ENCODE measurements at regions not wholly inside any gene's neighbourhood (a gene's known extent, or its start where the extent isn't known, plus 50 kb on each side); places are given as distances from the start of the nearest gene placed in this dataset.
"Not testable (repeated sequence)": the region's sequence is repeated elsewhere in the genome, so short reads cannot be mapped to it uniquely, and the experiment has no call there.

DNA sequence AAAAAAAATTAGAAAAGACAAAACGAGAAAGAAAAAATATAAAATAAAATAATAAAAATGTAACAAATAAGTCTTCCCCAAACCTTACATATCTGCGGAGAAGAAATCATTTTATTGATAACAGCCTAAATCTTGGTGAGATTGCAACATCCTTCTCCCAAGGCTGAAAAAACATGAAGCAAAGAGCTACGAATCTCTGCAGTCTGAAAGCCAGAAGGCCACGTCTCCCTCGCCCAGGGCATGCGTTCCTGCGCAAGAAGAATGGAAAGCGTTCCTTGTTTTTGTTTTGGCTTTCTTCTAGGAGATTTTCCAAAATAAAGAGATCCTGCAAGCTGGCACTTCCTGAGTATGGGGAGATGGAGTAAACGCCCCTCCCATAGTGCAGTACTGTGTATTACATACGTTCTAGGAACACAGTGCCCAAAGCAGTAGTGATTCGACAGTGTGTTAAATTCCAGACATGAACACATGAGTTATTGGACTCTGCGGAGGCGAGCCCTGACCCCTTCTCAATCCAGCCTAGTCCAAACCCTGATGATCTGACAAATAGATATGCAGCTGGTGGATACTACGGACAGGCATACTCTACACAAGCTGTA lies 126.7 kb upstream of the RREB1 start:
- no peak for DNase-seq

GRCh38 chr6:6981681-6982322 lies 126.0 kb upstream of the RREB1 start:
- ChIA-PET CTCF (no interaction called here), POLR2A (no interaction called here)
- no peak overlapping the region for H3K27ac Mint-ChIP-seq
- H3K4me1 Mint-ChIP-seq (ENCODE audit: low read depth), result no peaks in the 10 kb centered on the region
- DNase-seq (no peak), ATAC-seq (no peak)
- H3K27me3 Mint-ChIP-seq (ENCODE audit: low read depth), result peaks cover 2% of the 10 kb centered on the region
- H3K9me3 Mint-ChIP-seq (ENCODE audit: insufficient read depth), result no peaks in the 10 kb centered on the region
- H3K36me3 Mint-ChIP-seq (ENCODE audit: low read depth), result no peaks in the 10 kb centered on the region
- no peak overlapping the region for H3K4me3 Mint-ChIP-seq

More for the DNA sequence above, 126.7 kb upstream of the RREB1 start:
- ChIA-PET CTCF (no interaction called here), POLR2A (no interaction called here)
- Mint-ChIP-seq H3K4me3 (no peak overlapping the region), H3K9me3 (ENCODE audit: insufficient read depth) (no peaks in the 10 kb centered on the region), H3K27ac (no peak overlapping the region), H3K36me3 (ENCODE audit: low read depth) (no peaks in the 10 kb centered on the region), H3K27me3 (ENCODE audit: low read depth) (peaks cover 2% of the 10 kb centered on the region), H3K4me1 (ENCODE audit: low read depth) (no peaks in the 10 kb centered on the region)
- no peak for ATAC-seq

GRCh38 chr6:6982663-6983062 lies 125.1 kb upstream of the RREB1 start:
- Mint-ChIP-seq H3K4me1 (ENCODE audit: low read depth) (no peaks in the 10 kb centered on the region), H3K4me3 (no peak overlapping the region), H3K36me3 (ENCODE audit: low read depth) (no peaks in the 10 kb centered on the region), H3K27ac (no peak overlapping the region), H3K27me3 (ENCODE audit: low read depth) (no peaks in the 10 kb centered on the region), H3K9me3 (ENCODE audit: insufficient read depth) (no peaks in the 10 kb centered on the region)
- DNase-seq, result no peak
- ChIA-PET POLR2A (no interaction called here), CTCF (no interaction called here)
- no peak for ATAC-seq

DNA sequence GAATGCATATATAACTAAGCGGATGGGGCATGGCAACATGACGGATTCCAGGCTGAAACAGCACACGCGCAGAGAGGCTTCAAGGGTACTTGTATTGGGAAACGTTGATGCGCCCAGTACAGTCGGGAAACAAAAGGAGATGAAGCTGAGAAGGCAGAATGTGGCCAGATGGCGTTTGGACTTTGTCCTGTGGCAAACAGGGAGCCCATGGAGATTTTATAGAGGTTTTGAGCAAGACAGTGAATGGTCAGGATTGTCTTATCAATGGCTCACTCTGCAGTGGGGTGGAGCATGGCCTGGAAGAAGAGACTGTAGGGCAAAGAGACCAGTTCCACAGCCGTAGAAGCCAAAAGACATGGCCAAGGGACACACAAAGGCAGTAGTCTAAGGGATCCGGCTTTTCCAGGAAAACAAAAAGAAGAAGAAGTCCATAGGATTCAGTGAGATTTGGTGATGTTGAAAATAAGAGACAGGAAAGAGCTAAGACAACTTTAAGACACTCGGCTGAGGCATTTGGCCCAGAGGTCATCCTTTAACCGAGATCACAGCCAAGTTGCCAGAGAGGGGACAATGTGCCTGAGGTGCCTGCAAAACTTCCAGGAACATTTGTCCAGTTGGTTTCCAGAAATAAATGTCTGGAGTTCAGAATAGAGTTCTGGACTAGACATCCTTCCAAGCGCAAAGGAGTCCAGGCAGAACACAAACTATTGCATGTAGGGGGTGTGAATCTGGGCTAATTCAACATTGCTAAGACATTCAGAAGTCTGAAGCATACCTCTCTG lies 123.0 kb upstream of the RREB1 start:
- Mint-ChIP-seq H3K27ac (no peak overlapping the region), H3K27me3 (ENCODE audit: low read depth) (no peaks in the 10 kb centered on the region), H3K36me3 (ENCODE audit: low read depth) (no peaks in the 10 kb centered on the region), H3K9me3 (ENCODE audit: insufficient read depth) (no peaks in the 10 kb centered on the region), H3K4me1 (ENCODE audit: low read depth) (no peaks in the 10 kb centered on the region), H3K4me3 (no peak overlapping the region)
- ChIA-PET POLR2A (no interaction called here), CTCF (no interaction called here)
- DNase-seq (no peak), ATAC-seq (no peak)

- DNase-seq (no peak), ATAC-seq (no peak)
- ChIA-PET CTCF (no interaction called here), POLR2A (no interaction called here)
- Mint-ChIP-seq H3K9me3 (ENCODE audit: insufficient read depth) (no peaks in the 10 kb centered on the region), H3K27ac (no peak overlapping the region), H3K4me1 (ENCODE audit: low read depth) (no peaks in the 10 kb centered on the region), H3K36me3 (ENCODE audit: low read depth) (no peaks in the 10 kb centered on the region), H3K4me3 (no peak overlapping the region), H3K27me3 (ENCODE audit: low read depth) (no peaks in the 10 kb centered on the region)
These were observed 121.4 kb upstream of the RREB1 start for GRCh38 chr6:6986344-6986743.

- H3K9me3 Mint-ChIP-seq (ENCODE audit: insufficient read depth), result no peaks in the 10 kb centered on the region
- no peak overlapping the region for H3K27ac Mint-ChIP-seq
- ChIA-PET CTCF (no interaction called here), POLR2A (no interaction called here)
- no peaks in the 10 kb centered on the region for H3K36me3 Mint-ChIP-seq (ENCODE audit: low read depth)
- no peaks in the 10 kb centered on the region for H3K27me3 Mint-ChIP-seq (ENCODE audit: low read depth)
- no peak overlapping the region for H3K4me3 Mint-ChIP-seq
- ATAC-seq (no peak), DNase-seq (no peak)
- no peaks in the 10 kb centered on the region for H3K4me1 Mint-ChIP-seq (ENCODE audit: low read depth)
These were observed 120.0 kb upstream of the RREB1 start for GRCh38 chr6:6987749-6988148.

GRCh38 chr6:6990059-6990458 lies 117.7 kb upstream of the RREB1 start:
- H3K9me3 Mint-ChIP-seq (ENCODE audit: insufficient read depth); H3K4me3 Mint-ChIP-seq; POLR2A ChIA-PET: not testable (repeated sequence)

GRCh38 chr6:6993503-6994237 lies 114.1 kb upstream of the RREB1 start:
- no peaks in the 10 kb centered on the region for H3K9me3 Mint-ChIP-seq (ENCODE audit: insufficient read depth)
- no peak for DNase-seq
- ChIA-PET POLR2A (no interaction called here), CTCF (no interaction called here)
- ATAC-seq, result no peak
- H3K27ac Mint-ChIP-seq, result no peak overlapping the region
- H3K36me3 Mint-ChIP-seq (ENCODE audit: low read depth), result no peaks in the 10 kb centered on the region
- H3K4me3 Mint-ChIP-seq, result no peak overlapping the region
- H3K27me3 Mint-ChIP-seq (ENCODE audit: low read depth), result peaks cover 6% of the 10 kb centered on the region
- no peaks in the 10 kb centered on the region for H3K4me1 Mint-ChIP-seq (ENCODE audit: low read depth)

More at GRCh38 chr6:6990059-6990458, 117.7 kb upstream of the RREB1 start:
- H3K36me3 Mint-ChIP-seq (ENCODE audit: low read depth); CTCF ChIA-PET; H3K4me1 Mint-ChIP-seq (ENCODE audit: low read depth); H3K27ac Mint-ChIP-seq; H3K27me3 Mint-ChIP-seq (ENCODE audit: low read depth); DNase-seq; ATAC-seq: not testable (repeated sequence)

DNA sequence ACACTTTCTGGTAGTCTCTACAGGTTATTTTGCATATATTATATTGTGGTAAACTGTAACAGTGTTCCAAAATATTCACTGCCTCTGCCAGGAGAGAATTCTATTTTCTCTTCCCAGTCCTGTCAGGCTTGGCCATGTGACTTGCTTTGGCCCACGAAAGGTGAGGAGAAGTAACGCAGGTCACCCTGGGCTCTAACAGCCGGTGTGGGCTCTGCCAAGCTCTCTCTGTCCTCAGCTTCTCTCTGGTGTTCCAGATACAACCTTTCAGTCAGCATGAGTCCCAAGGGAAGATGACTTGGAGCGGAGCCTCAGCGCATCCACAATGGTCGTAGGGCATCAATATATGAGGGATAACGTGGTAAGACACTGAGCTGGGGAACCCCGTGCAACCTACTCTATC lies 113.0 kb upstream of the RREB1 start:
- no peak for DNase-seq
- Mint-ChIP-seq H3K27me3 (ENCODE audit: low read depth) (peaks cover 6% of the 10 kb centered on the region), H3K36me3 (ENCODE audit: low read depth) (no peaks in the 10 kb centered on the region), H3K4me3 (no peak overlapping the region), H3K4me1 (ENCODE audit: low read depth) (no peaks in the 10 kb centered on the region), H3K27ac (no peak overlapping the region), H3K9me3 (ENCODE audit: insufficient read depth) (no peaks in the 10 kb centered on the region)
- CTCF ChIA-PET, result interaction anchor here (1.0 kb wide), 1 partner anchor 248 kb away, joined by 3 read pairs; no protein-coding TSS in a partner anchor
- ATAC-seq, result no peak
- POLR2A ChIA-PET, result no interaction called here

DNA sequence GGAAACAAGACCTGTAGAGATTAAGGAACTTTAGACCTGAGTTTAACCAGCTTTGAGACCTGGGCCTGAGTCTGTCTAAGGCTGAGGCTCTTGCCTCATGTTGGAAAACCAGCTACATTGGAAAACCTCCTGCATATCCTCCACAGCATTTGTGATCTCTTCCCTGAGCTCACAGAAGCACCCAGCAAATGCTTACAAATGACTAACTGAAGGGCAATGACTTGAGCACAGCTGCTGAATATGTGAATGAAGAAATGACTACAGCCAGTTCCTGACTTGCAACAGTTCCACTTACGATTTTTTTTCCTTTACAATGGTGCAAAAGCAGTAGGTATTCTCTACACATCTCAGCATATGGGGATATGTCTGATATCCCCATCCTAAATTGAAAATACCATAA lies 112.4 kb upstream of the RREB1 start:
- Mint-ChIP-seq H3K27me3 (ENCODE audit: low read depth) (peaks cover 6% of the 10 kb centered on the region), H3K4me1 (ENCODE audit: low read depth) (no peaks in the 10 kb centered on the region), H3K9me3 (ENCODE audit: insufficient read depth) (no peaks in the 10 kb centered on the region), H3K4me3 (no peak overlapping the region), H3K27ac (no peak overlapping the region), H3K36me3 (ENCODE audit: low read depth) (no peaks in the 10 kb centered on the region)
- CTCF ChIA-PET, result interaction anchor here (1.0 kb wide), 1 partner anchor 248 kb away, joined by 3 read pairs; no protein-coding TSS in a partner anchor
- DNase-seq, result no peak
- POLR2A ChIA-PET, result no interaction called here
- no peak for ATAC-seq

- Mint-ChIP-seq H3K36me3 (ENCODE audit: low read depth) (no peaks in the 10 kb centered on the region), H3K9me3 (ENCODE audit: insufficient read depth) (no peaks in the 10 kb centered on the region), H3K27me3 (ENCODE audit: low read depth) (peaks cover 6% of the 10 kb centered on the region), H3K27ac (no peak overlapping the region), H3K4me1 (ENCODE audit: low read depth) (no peaks in the 10 kb centered on the region), H3K4me3 (no peak overlapping the region)
- DNase-seq (no peak), ATAC-seq (no peak)
- ChIA-PET POLR2A (no interaction called here), CTCF (no interaction called here)
These were observed 111.6 kb upstream of the RREB1 start for GRCh38 chr6:6996124-6996523.

Data from activated CD8-positive, alpha-beta T cell treated with anti-CD3 and anti-CD28 coated beads, Interleukin-2, amount 10 ng/mL, durations not matched to agents 7 days and 5 days (primary cell).